ENCODE measurements at regions not wholly inside any gene's neighbourhood (a gene's known extent, or its start where the extent isn't known, plus 50 kb on each side); places are given as distances from the start of the nearest gene placed in this dataset.
"Not testable (repeated sequence)": the region's sequence is repeated elsewhere in the genome, so short reads cannot be mapped to it uniquely, and the experiment has no call there.

- DNase-seq, result no peak
Measured at GRCh38 chr1:218887141-218887925, 286.3 kb upstream of the LYPLAL1 start.

DNA sequence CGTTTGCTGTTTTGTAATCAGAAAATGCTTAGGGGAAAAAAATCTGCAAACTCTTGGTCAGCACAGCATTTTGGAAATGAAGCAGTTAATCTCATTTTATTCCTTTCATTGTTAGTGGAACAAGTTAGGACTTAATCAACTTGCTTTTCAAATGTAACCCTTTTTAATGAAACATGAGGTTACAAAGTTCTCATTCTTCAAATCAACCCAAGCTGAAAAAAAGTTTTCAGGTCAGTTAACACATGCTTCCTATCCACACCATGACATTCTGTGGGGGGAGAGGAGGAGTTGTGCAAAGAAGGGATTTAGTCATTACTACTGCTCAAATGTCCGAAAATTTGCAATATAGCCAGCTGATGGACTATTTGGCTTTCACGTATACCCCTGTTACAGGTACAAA, 283.2 kb upstream of the LYPLAL1 start:
- no peak for DNase-seq

- DNase-seq, result no peak
Measured at GRCh38 chr1:218891577-218891976, 282.1 kb upstream of the LYPLAL1 start.

GRCh38 chr1:218895064-218895587, 278.6 kb upstream of the LYPLAL1 start:
- no peak for DNase-seq

GRCh38 chr1:218896202-218896601, 277.5 kb upstream of the LYPLAL1 start:
- DNase-seq, result no peak

GRCh38 chr1:218898921-218899320, 274.8 kb upstream of the LYPLAL1 start:
- no peak for DNase-seq

GRCh38 chr1:218900615-218901014, 273.1 kb upstream of the LYPLAL1 start:
- no peak for DNase-seq

- DNase-seq, result no peak
Measured at GRCh38 chr1:218904416-218904815, 269.3 kb upstream of the LYPLAL1 start.

- no peak for DNase-seq
Measured at GRCh38 chr1:218916720-218917119, 257.0 kb upstream of the LYPLAL1 start.

DNA sequence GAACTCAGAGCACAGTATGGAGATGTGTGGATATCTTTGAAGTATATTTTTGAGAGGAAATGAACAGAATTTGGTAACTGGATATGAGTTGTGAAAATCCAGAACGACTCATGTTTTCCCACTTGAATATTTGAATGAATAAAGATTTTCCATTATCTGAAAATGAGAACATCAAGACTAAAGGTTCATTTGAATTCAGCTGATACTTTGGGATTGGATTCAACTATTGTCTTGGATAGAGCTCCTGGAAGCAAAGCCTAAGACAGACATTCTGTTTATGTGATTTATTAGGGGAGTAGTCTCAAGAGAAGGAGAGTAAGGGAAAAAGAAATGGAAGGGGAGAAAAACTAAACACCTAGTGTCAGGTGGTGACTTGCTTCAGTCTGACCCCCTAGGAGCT, 256.0 kb upstream of the LYPLAL1 start:
- no peak for DNase-seq

GRCh38 chr1:218925777-218926176, 247.9 kb upstream of the LYPLAL1 start:
- no peak for DNase-seq

- DNase-seq, result no peak
Measured at GRCh38 chr1:218926631-218927030, 247.0 kb upstream of the LYPLAL1 start.

GRCh38 chr1:218930000-218930399, 243.7 kb upstream of the LYPLAL1 start:
- no peak for DNase-seq

DNA sequence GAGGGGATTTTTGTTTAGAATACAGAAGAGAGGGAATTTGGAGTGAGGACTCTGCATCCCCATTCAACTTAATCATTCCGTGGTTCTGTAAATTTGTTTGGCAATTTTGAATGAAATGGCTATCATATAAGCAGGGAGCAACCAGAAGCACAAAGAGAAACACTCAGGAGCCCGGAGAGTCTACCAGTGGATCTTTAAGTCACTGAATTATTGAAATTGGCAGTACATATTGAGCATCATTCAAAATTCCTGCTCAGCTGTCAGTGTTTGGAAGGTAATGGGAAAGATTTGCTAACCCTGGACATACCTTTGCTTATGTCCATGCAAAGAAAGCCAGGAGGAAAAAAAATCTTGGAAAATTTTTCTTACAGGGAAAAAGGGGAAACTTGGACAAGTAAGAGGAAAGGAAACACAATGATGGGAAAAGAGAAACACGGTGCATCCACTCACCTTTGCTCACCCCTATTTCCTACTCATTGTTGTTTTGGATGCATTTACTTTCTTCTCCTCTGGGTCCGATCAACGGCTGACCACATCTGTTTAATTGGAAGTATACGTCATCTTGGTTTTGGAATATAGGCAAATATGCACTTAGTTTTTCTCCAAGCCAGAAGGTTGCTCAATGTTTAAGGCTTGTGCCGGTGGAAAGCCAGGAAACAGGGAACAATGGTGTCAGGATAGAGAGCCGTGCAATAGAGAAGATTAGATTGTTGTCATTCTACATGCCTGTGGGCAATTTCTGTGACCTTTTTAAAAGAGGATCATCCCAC, 243.0 kb upstream of the LYPLAL1 start:
- no peak for DNase-seq

DNA sequence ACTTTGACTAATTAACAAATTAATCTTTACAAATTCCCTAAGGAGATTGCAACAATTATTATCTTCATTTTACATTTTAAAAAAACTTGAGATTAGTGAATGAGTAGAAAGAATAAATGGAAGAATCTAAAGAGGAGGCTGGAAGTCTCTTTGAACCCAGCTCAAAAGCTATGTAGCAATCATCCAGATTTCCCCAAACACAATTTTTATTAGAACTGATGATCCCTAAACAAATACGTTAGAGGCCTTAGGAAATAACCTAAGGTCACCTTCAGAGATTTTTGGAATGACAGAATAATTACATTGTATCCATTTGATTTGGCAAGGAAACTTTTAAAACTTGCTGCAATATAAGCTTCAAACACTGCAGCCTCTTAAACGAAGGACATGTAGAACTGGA, 242.4 kb upstream of the LYPLAL1 start:
- no peak for DNase-seq

- DNase-seq, result no peak
Measured at GRCh38 chr1:218933513-218933912, 240.2 kb upstream of the LYPLAL1 start.

DNA sequence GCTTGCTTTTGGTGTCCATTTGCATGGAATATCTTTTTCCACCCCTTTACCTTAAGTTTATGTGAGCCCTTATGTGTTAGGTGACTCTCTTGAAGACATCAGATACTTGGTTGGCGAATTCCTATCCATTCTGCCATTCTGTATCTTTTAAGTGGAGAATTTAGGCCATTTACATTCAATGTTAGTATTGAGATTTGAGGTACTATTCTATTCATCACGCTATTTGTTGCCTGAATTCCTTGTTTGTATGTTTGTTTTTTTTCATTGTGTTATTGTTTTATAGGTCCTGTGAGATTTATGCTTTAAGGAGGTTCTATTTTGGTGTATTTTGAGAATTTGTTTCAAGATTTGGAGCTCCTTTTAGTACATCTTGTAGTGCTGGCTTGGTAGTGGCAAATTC, 238.3 kb upstream of the LYPLAL1 start:
- not testable (repeated sequence) for DNase-seq

GRCh38 chr1:218938259-218938658, 235.4 kb upstream of the LYPLAL1 start:
- DNase-seq, result no peak

GRCh38 chr1:218939095-218939494, 234.6 kb upstream of the LYPLAL1 start:
- DNase-seq, result no peak

DNA sequence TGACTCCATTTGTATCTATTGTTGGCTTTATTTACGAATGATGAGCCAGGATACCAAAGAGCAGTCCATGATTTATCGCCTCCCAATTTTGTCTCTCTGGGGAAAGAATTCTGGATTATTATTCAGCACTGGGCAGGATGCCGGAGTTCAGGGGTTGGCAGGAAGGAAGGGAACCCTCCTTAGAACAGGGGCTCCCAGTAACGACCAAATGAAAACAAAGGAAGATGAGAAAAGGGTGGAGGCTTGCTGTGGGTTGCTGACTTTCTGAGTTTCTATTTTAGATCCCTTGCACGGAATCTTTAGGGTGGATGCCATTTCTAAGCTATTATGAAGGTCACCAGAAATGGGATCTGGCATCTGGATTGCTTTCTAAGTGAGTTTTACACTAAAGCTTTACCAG, 231.2 kb upstream of the LYPLAL1 start:
- no peak for DNase-seq

DNA sequence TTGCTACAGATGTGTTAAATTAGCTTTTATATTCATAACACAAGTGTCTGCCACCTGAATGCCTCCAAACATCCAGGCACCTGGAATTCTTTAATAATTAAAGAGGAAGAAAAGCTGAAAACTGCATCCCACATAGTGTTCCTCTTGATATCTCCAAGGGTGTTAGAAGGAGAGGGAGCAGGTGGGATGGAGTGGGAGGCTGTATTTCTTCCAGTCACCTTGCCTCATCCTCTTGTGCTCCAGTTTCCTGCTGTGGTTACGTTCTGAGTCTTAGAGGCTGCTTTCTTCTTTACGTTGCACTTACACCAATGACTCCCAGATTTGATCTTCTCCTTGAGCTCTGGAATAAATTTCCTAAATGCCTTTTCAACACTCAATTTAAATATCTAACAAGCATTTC, 230.3 kb upstream of the LYPLAL1 start:
- no peak for DNase-seq

- DNase-seq, result no peak
Measured at GRCh38 chr1:218945050-218945449, 228.6 kb upstream of the LYPLAL1 start.

DNA sequence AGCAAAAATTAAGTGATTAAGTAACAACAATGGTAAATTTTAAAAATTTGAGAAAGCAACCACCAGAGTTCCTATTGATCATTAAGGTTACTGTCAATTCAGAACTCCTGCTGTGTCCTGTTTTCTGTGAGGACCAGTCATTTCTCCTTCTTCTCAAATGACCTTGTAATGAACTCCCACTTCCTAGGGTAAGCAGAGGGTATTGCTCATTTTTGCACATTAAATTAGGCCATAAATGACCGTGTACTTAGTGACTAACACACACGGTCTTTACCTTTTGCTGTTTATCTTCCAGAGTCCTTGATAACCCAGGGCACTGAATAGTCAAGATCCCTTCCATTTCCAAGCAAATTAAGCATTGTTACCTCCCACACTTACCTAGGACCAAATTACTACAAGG, 227.5 kb upstream of the LYPLAL1 start:
- no peak for DNase-seq

DNA sequence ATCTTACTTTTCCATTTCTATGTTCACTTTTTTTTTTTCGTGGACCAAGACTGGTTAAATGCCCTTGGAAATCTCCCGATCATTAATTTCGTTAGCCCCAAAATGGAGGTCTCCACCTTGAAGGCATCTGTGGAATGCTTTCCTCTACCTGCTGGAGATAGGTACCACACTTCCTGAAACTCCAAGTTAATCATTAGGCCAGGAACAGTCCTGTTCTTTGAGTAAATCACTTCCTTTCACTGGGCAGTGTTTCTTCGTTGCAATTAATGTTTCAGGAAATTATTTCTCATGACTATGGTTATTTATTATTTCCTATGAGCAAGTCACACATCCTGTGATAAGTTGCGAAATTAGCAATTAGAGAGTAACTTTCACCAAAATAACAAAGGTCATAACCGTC, 225.2 kb upstream of the LYPLAL1 start:
- no peak for DNase-seq
